ENCODE measurements at regions not wholly inside any gene's neighbourhood (a gene's known extent, or its start where the extent isn't known, plus 50 kb on each side); places are given as distances from the start of the nearest gene placed in this dataset.

DNA sequence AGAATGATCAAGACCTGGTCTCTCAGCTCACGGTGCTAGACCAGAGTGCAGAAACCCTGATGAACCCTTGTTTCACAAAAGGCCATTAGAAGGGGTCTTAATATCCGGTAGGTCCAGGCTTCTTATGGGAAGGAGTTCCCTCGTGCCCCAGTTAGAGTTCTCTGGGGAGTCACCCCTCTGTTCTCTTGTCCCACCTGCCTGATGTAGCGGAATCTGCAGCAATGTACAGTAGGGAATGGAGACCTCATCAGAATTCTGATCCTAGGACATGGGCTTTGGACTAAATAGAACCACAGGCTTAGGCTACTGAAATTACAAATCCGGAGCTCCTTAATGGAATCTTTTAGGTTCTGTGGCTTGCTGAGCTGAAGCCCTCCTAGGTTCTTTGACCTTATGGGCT lies 243.6 kb upstream of the IRX2 start:
- Mint-ChIP-seq H3K4me3 (ENCODE audit: low read depth) (no peak overlapping the region), H3K9me3 (ENCODE audit: low read depth) (no peaks in the 10 kb centered on the region), H3K36me3 (ENCODE audit: insufficient read depth) (no peaks in the 10 kb centered on the region), H3K27me3 (peaks cover 46% of the 10 kb centered on the region), H3K27ac (no peak overlapping the region), H3K4me1 (ENCODE audit: low read depth) (peaks cover 22% of the 10 kb centered on the region)
- TF ChIP-seq, protein P1, sequence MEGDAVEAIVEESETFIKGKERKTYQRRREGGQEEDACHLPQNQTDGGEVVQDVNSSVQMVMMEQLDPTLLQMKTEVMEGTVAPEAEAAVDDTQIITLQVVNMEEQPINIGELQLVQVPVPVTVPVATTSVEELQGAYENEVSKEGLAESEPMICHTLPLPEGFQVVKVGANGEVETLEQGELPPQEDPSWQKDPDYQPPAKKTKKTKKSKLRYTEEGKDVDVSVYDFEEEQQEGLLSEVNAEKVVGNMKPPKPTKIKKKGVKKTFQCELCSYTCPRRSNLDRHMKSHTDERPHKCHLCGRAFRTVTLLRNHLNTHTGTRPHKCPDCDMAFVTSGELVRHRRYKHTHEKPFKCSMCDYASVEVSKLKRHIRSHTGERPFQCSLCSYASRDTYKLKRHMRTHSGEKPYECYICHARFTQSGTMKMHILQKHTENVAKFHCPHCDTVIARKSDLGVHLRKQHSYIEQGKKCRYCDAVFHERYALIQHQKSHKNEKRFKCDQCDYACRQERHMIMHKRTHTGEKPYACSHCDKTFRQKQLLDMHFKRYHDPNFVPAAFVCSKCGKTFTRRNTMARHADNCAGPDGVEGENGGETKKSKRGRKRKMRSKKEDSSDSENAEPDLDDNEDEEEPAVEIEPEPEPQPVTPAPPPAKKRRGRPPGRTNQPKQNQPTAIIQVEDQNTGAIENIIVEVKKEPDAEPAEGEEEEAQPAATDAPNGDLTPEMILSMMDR (IDR thresholded peaks at IDR 0.05; ENCODE audit: unreplicated experiment), result no peak
- DNase-seq (ENCODE audit: low spot score, unreplicated experiment), result no peak

DNA sequence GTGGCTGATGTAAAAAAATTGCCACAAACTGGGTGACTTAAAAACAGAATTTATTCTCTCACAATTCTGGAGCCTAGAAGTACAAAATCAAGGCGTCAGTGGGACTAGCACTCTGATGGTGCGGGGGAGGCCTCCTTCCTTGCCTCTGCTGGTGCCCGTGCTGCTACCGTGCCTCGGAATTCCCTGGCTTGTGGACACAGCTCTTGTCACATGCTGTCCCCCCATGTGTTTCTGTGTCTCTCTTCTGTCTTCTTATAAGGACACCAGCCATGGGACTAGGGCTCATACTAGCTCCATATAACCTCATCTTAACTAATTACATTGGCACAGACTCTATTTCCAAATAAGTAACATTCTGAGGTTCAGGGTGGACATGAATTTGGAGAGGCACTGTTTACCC lies 242.3 kb upstream of the IRX2 start:
- Mint-ChIP-seq H3K4me1 (ENCODE audit: low read depth) (peaks cover 21% of the 10 kb centered on the region), H3K4me3 (ENCODE audit: low read depth) (no peak overlapping the region), H3K27ac (no peak overlapping the region), H3K9me3 (ENCODE audit: low read depth) (no peaks in the 10 kb centered on the region), H3K27me3 (peaks cover 49% of the 10 kb centered on the region), H3K36me3 (ENCODE audit: insufficient read depth) (no peaks in the 10 kb centered on the region)
- TF ChIP-seq, protein P1 (IDR thresholded peaks at IDR 0.05; ENCODE audit: unreplicated experiment), result no peak
- DNase-seq (ENCODE audit: low spot score, unreplicated experiment), result no peak

DNA sequence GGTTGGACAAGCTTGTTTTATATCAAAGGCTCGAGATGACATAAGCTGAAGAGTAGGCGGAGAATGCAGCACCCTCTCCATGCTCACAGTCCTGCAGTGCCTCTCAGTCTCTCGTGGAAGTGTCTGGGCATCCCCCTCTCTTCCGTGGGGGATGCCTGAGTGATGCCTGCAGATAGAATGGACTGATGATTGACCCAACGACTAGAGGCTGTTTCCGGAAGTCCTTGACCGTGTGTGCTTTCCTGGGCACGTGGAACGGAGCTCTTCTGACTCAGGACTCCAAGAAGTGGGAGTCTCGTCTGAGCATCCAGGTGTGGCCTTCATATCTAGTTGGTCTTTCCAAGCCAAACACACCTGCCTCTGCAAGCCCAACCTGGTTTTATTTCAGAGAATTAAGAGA lies 241.8 kb upstream of the IRX2 start:
- Mint-ChIP-seq H3K27me3 (peaks cover 44% of the 10 kb centered on the region), H3K4me1 (ENCODE audit: low read depth) (peaks cover 17% of the 10 kb centered on the region), H3K4me3 (ENCODE audit: low read depth) (no peak overlapping the region), H3K36me3 (ENCODE audit: insufficient read depth) (no peaks in the 10 kb centered on the region), H3K9me3 (ENCODE audit: low read depth) (no peaks in the 10 kb centered on the region), H3K27ac (no peak overlapping the region)
- DNase-seq (ENCODE audit: low spot score, unreplicated experiment), result no peak
- TF ChIP-seq, protein P1 (IDR thresholded peaks at IDR 0.05; ENCODE audit: unreplicated experiment), result no peak

DNA sequence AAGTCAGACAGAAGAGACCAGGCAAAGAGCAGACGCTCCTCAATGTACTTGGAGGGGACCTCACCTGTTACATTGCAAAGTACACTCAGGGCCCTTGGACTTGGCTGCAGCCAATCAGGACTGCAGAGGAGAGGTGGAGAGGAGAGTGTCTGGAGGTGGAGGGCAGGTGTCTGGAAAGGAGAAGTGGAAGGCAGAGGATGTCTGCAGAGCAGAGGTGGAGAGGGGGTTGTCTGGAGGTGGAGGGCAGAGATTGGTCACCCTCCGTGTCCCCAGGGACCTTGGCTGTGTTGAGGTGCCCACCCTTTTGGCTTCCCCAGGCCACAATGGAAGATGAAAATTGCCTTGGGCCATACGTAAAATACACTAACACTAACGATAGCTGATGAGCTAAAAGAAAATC lies 241.3 kb upstream of the IRX2 start:
- H3K9me3 Mint-ChIP-seq (ENCODE audit: low read depth), result no peaks in the 10 kb centered on the region
- no peaks in the 10 kb centered on the region for H3K36me3 Mint-ChIP-seq (ENCODE audit: insufficient read depth)
- H3K4me1 Mint-ChIP-seq (ENCODE audit: low read depth), result peaks cover 14% of the 10 kb centered on the region
- no peak overlapping the region for H3K27ac Mint-ChIP-seq
- no peak for DNase-seq (ENCODE audit: low spot score, unreplicated experiment)
- H3K27me3 Mint-ChIP-seq, result peaks cover 41% of the 10 kb centered on the region
- TF ChIP-seq, protein P1 (IDR thresholded peaks at IDR 0.05; ENCODE audit: unreplicated experiment), result no peak
- H3K4me3 Mint-ChIP-seq (ENCODE audit: low read depth), result no peak overlapping the region

DNA sequence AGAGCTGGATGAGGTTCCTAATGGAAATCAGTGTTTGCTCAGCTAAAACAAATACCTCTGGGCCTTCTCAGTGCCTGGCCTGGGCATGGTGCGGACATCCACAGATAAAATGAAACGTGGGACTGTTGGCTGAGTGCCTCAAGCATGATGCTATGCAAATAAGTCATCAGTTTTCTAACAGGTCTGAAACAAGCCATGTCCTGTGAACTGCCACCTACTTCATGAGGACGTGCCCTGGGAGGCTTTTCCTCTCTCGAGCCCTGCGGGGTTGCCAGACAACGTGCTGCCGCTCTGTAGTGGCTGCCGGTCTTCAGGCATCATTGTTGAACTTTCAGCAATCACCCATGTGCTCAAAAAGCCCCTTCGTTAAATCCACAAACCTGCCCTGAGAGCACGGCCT lies 240.4 kb upstream of the IRX2 start:
- TF ChIP-seq, protein P1 (IDR thresholded peaks at IDR 0.05; ENCODE audit: unreplicated experiment), result no peak
- H3K4me1 Mint-ChIP-seq (ENCODE audit: low read depth), result peaks cover 11% of the 10 kb centered on the region
- peak overlapping the region; percentile 27 for H3K4me3 Mint-ChIP-seq (ENCODE audit: low read depth)
- peaks cover 35% of the 10 kb centered on the region for H3K27me3 Mint-ChIP-seq
- H3K36me3 Mint-ChIP-seq (ENCODE audit: insufficient read depth), result no peaks in the 10 kb centered on the region
- no peak for DNase-seq (ENCODE audit: low spot score, unreplicated experiment)
- H3K9me3 Mint-ChIP-seq (ENCODE audit: low read depth), result no peaks in the 10 kb centered on the region
- no peak overlapping the region for H3K27ac Mint-ChIP-seq
